Liver (tissue), 8 donors: ENCODE measurements at regions not wholly inside any gene's neighbourhood (a gene's known extent, or its start where the extent isn't known, plus 50 kb on each side); places are given as distances from the start of the nearest gene placed in this dataset.
A peak's percentile ranks its signal among the peaks of the same experiment; 100 is the strongest.

Experiments used
- DNase-seq: peaks from one replicate; pipeline ENCODE4 v3.0.0-alpha.2; 2017; ENCODE audit warnings: low spot score
- H3K27ac ChIP-seq, 2 donors: one replicate each; pipeline ENCODE4 v1.7.0; 2013; ENCODE audit warnings: inconsistent platforms in 2 of 2, low read length in 2 of 2, control low read depth in 1 of 2, low read depth in 1 of 2, mild to moderate bottlenecking in 1 of 2
- H3K27me3 ChIP-seq, 4 donors: one replicate each; pipeline versions ENCODE4 v1.6.1 to v1.7.0; 2013; ENCODE audit warnings: low read length in 3 of 4, inconsistent platforms in 1 of 4, mild to moderate bottlenecking in 1 of 4, moderate library complexity in 1 of 4; ENCODE audit not compliant: control insufficient read depth in 4 of 4, insufficient read depth in 4 of 4
- H3K36me3 ChIP-seq, 4 donors: one replicate each; pipeline versions ENCODE4 v1.6.1 to v1.7.0; 2013; ENCODE audit warnings: low read length in 3 of 4, mild to moderate bottlenecking in 3 of 4, low read depth in 1 of 4, moderate library complexity in 1 of 4; ENCODE audit not compliant: control insufficient read depth in 4 of 4, insufficient read depth in 3 of 4
- H3K4me1 ChIP-seq, 4 donors: one replicate each; pipeline versions ENCODE4 v1.6.1 to v1.7.0; 2013; ENCODE audit warnings: low read length in 3 of 4, mild to moderate bottlenecking in 3 of 4, moderate library complexity in 1 of 4; ENCODE audit not compliant: control insufficient read depth in 4 of 4, insufficient read depth in 4 of 4
- H3K4me3 ChIP-seq, 3 donors: one replicate each; pipeline versions ENCODE4 v1.6.1 to v1.7.0; 2013; ENCODE audit warnings: low read length in 3 of 3, control low read depth in 1 of 3, low read depth in 1 of 3, mild to moderate bottlenecking in 1 of 3
- H3K9ac ChIP-seq, 2 donors: one replicate each; pipeline ENCODE4 v1.7.0; 2013; ENCODE audit warnings: low read length in 2 of 2, mild to moderate bottlenecking in 2 of 2, moderate library complexity in 2 of 2, control low read depth in 1 of 2, low read depth in 1 of 2
- H3K9me3 ChIP-seq, 4 donors: one replicate each; pipeline versions ENCODE4 v1.6.1 to v1.7.0; 2013; ENCODE audit warnings: low read length in 3 of 4; ENCODE audit not compliant: control insufficient read depth in 4 of 4
- EGR1 ChIP-seq, 2 donors: IDR thresholded peaks; 2 replicates each; pipeline ENCODE4 v1.6.1; 2016 to 2018; ENCODE audit warnings: antibody characterized with exemption in 2 of 2, low read depth in 2 of 2
- FOXA1 ChIP-seq: IDR thresholded peaks from 2 replicates; pipeline ENCODE4 v1.6.1; 2016; ENCODE audit warnings: antibody characterized with exemption
- FOXA2 ChIP-seq: IDR thresholded peaks from 2 replicates; pipeline ENCODE4 v1.6.1; 2016; ENCODE audit warnings: antibody characterized with exemption
- HNF4A ChIP-seq, 2 donors: conservative IDR thresholded peaks; 2 replicates each; pipeline ENCODE4 v1.6.1; 2016; ENCODE audit warnings: antibody characterized with exemption in 2 of 2, mild to moderate bottlenecking in 2 of 2
- HNF4G ChIP-seq: IDR thresholded peaks from 2 replicates; pipeline ENCODE4 v1.6.1; 2016; ENCODE audit warnings: antibody characterized with exemption
- JUND ChIP-seq, 2 donors: IDR thresholded peaks; 2 replicates each; pipeline ENCODE4 v1.6.1; 2016; ENCODE audit warnings: antibody characterized with exemption in 2 of 2
- NR2F2 ChIP-seq: IDR thresholded peaks from 2 replicates; pipeline ENCODE4 v1.6.1; 2016; ENCODE audit warnings: antibody characterized with exemption
- RAD21 ChIP-seq, 2 donors: IDR thresholded peaks; 2 replicates each; pipeline ENCODE4 v1.6.1; 2016; ENCODE audit warnings: antibody characterized with exemption in 2 of 2, mild to moderate bottlenecking in 2 of 2
- RXRA ChIP-seq, 2 donors: IDR thresholded peaks; 2 replicates each; pipeline ENCODE4 v1.6.1; 2017 to 2018; ENCODE audit warnings: antibody characterized with exemption in 2 of 2, mild to moderate bottlenecking in 1 of 2
- SP1 ChIP-seq: IDR thresholded peaks from 2 replicates; pipeline ENCODE4 v1.6.1; 2018; ENCODE audit warnings: antibody characterized with exemption, mild to moderate bottlenecking
- TAF1 ChIP-seq: conservative IDR thresholded peaks from 2 replicates; pipeline ENCODE4 v1.6.1; 2016; ENCODE audit warnings: antibody characterized with exemption, mild to moderate bottlenecking
- YY1 ChIP-seq: IDR thresholded peaks from 2 replicates; pipeline ENCODE4 v1.6.1; 2016; ENCODE audit warnings: antibody characterized with exemption, mild to moderate bottlenecking
- WGBS: extraction: QIAGEN DNeasy Blood & Tissue Kit; methylation state at CpG from one replicate; pipeline ENCODE4 v1.1.7; 2013; 5-methylcytosine and 5-hydroxymethylcytosine counted together
- TF ChIP-seq, protein P1 (sequence below): IDR thresholded peaks from 2 replicates; pipeline ENCODE4 v1.6.1; 2016; ENCODE audit warnings: antibody characterized with exemption
- TF ChIP-seq, protein P2 (sequence below): IDR thresholded peaks from 2 replicates; pipeline ENCODE4 v1.6.1; 2016; ENCODE audit warnings: antibody characterized with exemption
- TF ChIP-seq, protein P3 (sequence below): fragments of 150-350 bp; IDR thresholded peaks from 2 replicates; pipeline ENCODE4 v1.5.1; 2017; ENCODE audit warnings: improper control_type of control experiment, low read depth, low read length; ENCODE audit not compliant: missing input control
- donor health status: healthy.
- donor health status: healthy.
- donor health status: healthy.
- donor health status: healthy.
- donor health status: healthy.

DNA sequence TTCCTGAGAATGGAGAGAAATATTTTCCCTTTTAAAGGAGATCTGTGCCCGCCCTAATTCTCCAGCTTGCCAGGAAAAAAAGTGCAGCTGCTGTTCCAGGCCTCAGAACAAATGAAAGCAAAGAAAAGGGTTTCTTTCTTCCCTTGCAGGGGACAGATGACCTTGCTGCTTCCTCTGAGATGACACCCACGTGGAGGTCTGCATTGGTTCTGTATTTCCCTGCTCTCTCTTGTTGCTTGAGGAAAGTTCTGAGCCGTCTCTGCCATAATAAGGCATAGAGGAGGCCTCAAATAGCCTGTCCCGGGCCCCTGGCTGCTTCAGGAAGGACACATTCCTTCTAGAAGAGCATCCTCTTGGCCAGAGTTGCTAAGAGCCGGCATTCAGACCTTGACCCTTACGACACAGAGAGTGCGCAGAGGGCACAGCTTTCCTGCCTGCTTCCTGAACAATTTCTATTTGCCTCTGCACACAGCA, 501.8 kb upstream of the SULF2 start:
- Histone ChIP-seq H3K4me1 (peaks cover 0 to 18% (median 4%) of the 10 kb centered on the region in 4 donors), H3K36me3 (no peaks in the 10 kb centered on the region), H3K27ac (peak overlapping the region in 1 of 2 donors; percentile 19), H3K27me3 (peaks cover 0 to 3% (median 0%) of the 10 kb centered on the region in 4 donors), H3K9me3 (no peaks in the 10 kb centered on the region), H3K4me3 (no peak overlapping the region), H3K9ac (no peak overlapping the region)
- no peak for DNase-seq
- TF ChIP-seq NR2F2, result peak; percentile 93
- TF ChIP-seq FOXA2, result no peak
- peak in 1 of 2 donors; percentile 43 for TF ChIP-seq RXRA (IDR thresholded peaks at IDR 0.05)
- peak in 1 of 2 donors; percentile 11 for TF ChIP-seq HNF4A (conservative IDR thresholded peaks at IDR 0.05)
- 41% methylated on average over 7 of the region's 7 CpGs for WGBS

DNA sequence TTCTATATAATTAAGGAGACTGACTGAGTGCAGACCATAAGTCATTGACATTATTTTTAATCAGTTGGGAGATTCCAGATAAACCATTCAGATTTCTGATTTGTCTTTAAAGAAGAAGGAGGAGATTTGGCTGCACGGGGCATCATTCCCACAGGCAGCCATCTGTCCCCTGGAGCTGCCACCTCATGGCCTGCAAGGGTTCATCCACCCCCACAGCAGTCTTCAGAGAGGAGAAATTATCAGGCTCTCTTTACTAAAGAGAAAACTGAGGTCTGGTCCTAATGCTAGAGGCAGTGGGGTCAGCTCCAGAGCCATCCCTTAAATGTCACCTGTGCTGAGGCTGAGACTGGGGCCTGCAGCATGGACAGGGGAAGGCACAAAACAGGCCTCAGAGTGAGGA, 501.3 kb upstream of the SULF2 start:
- TF ChIP-seq JUND (IDR thresholded peaks at IDR 0.05) (no peak), RAD21 (IDR thresholded peaks at IDR 0.05) (no peak), FOXA1 (no peak), HNF4G (no peak), YY1 (no peak), SP1 (no peak), RXRA (IDR thresholded peaks at IDR 0.05) (no peak), EGR1 (IDR thresholded peaks at IDR 0.05; ENCODE audit: low read depth in 2 of 2) (no peak)
- TF ChIP-seq, protein P1, sequence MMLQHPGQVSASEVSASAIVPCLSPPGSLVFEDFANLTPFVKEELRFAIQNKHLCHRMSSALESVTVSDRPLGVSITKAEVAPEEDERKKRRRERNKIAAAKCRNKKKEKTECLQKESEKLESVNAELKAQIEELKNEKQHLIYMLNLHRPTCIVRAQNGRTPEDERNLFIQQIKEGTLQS, result no peak
- TF ChIP-seq, protein P2, sequence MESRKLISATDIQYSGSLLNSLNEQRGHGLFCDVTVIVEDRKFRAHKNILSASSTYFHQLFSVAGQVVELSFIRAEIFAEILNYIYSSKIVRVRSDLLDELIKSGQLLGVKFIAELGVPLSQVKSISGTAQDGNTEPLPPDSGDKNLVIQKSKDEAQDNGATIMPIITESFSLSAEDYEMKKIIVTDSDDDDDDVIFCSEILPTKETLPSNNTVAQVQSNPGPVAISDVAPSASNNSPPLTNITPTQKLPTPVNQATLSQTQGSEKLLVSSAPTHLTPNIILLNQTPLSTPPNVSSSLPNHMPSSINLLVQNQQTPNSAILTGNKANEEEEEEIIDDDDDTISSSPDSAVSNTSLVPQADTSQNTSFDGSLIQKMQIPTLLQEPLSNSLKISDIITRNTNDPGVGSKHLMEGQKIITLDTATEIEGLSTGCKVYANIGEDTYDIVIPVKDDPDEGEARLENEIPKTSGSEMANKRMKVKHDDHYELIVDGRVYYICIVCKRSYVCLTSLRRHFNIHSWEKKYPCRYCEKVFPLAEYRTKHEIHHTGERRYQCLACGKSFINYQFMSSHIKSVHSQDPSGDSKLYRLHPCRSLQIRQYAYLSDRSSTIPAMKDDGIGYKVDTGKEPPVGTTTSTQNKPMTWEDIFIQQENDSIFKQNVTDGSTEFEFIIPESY, result no peak
- H3K4me3 ChIP-seq, result no peak overlapping the region
- no peak overlapping the region for H3K9ac ChIP-seq
- H3K4me1 ChIP-seq, result peaks cover 0 to 18% (median 4%) of the 10 kb centered on the region in 4 donors
- no peak overlapping the region for H3K27ac ChIP-seq
- peaks cover 0 to 3% (median 0%) of the 10 kb centered on the region in 4 donors for H3K27me3 ChIP-seq
- WGBS, result 83% methylated on average over 1 of the region's 1 CpG
- DNase-seq, result no peak
- no peaks in the 10 kb centered on the region for H3K36me3 ChIP-seq
- no peaks in the 10 kb centered on the region for H3K9me3 ChIP-seq

DNA sequence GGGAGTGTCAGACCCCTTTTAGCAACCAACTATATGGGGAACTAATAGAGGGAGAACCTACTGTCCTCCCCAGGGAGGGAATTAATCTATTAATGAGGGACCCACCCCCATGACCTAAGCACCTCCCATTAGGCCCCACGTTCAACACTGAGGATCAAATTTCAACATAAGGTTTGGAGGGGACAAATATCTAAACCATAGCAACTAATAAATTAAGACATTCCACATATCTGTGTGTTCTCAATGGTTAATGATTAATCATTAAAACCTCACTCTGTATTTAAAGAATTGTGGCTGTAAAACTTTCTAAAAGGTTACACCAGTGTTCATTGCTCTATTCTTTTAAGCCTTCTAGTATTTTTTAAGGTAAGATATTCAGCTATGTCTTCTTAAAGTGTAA, 500.4 kb upstream of the SULF2 start:
- no peak for DNase-seq
- no peak overlapping the region for H3K9ac ChIP-seq
- peaks cover 0 to 3% (median 0%) of the 10 kb centered on the region in 4 donors for H3K27me3 ChIP-seq
- no peak overlapping the region for H3K27ac ChIP-seq
- no peak overlapping the region for H3K4me3 ChIP-seq
- 13% methylated on average over 1 of the region's 1 CpG for WGBS
- peaks cover 0 to 18% (median 4%) of the 10 kb centered on the region in 4 donors for H3K4me1 ChIP-seq
- H3K9me3 ChIP-seq, result no peaks in the 10 kb centered on the region
- TF ChIP-seq FOXA1 (no peak), HNF4A (conservative IDR thresholded peaks at IDR 0.05) (peak in 1 of 2 donors; percentile 17), RAD21 (IDR thresholded peaks at IDR 0.05) (no peak), YY1 (no peak), JUND (IDR thresholded peaks at IDR 0.05) (no peak), TAF1 (no peak), NR2F2 (no peak), SP1 (peak; percentile 8), EGR1 (IDR thresholded peaks at IDR 0.05; ENCODE audit: low read depth in 2 of 2) (no peak), RXRA (IDR thresholded peaks at IDR 0.05) (peak in 1 of 2 donors; percentile 20)
- TF ChIP-seq, protein P1, result no peak
- TF ChIP-seq, protein P3, sequence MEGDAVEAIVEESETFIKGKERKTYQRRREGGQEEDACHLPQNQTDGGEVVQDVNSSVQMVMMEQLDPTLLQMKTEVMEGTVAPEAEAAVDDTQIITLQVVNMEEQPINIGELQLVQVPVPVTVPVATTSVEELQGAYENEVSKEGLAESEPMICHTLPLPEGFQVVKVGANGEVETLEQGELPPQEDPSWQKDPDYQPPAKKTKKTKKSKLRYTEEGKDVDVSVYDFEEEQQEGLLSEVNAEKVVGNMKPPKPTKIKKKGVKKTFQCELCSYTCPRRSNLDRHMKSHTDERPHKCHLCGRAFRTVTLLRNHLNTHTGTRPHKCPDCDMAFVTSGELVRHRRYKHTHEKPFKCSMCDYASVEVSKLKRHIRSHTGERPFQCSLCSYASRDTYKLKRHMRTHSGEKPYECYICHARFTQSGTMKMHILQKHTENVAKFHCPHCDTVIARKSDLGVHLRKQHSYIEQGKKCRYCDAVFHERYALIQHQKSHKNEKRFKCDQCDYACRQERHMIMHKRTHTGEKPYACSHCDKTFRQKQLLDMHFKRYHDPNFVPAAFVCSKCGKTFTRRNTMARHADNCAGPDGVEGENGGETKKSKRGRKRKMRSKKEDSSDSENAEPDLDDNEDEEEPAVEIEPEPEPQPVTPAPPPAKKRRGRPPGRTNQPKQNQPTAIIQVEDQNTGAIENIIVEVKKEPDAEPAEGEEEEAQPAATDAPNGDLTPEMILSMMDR, result no peak
- no peaks in the 10 kb centered on the region for H3K36me3 ChIP-seq
